Umbilical cord (tissue), 1 donor: ENCODE measurements at regions not wholly inside any gene's neighbourhood (a gene's known extent, or its start where the extent isn't known, plus 50 kb on each side); places are given as distances from the start of the nearest gene placed in this dataset.

Source experiments
- DNase-seq: peaks from one replicate; pipeline ENCODE4 v3.0.0-alpha.2; 2015; ENCODE audit warnings: low spot score

- DNase-seq, result no peak
Measured at GRCh38 chr5:148012801-148013200, 51.0 kb upstream of the SPINK5 start.

GRCh38 chr5:148011398-148012137 is 52.2 kb upstream of the SPINK5 start:
- peak; percentile 31 for DNase-seq

- DNase-seq, result no peak
Measured at GRCh38 chr5:148005788-148006520, 57.8 kb upstream of the SPINK5 start.

- DNase-seq, result no peak
Measured at GRCh38 chr5:148003226-148003625, 60.6 kb upstream of the SPINK5 start.

GRCh38 chr5:148002451-148002850 is 61.3 kb upstream of the SPINK5 start:
- DNase-seq, result no peak

GRCh38 chr5:148000036-148000435 is 63.7 kb upstream of the SPINK5 start:
- no peak for DNase-seq

- DNase-seq, result no peak
Measured at GRCh38 chr5:147998704-147999103, 65.1 kb upstream of the SPINK5 start.

- DNase-seq, result no peak
Measured at GRCh38 chr5:147997486-147997885, 66.3 kb upstream of the SPINK5 start.

- no peak for DNase-seq
Measured at GRCh38 chr5:147996379-147996778, 67.4 kb upstream of the SPINK5 start.

GRCh38 chr5:147995846-147996245 is 67.9 kb upstream of the SPINK5 start:
- no peak for DNase-seq

GRCh38 chr5:147989994-147990393 is 73.8 kb upstream of the SPINK5 start:
- DNase-seq, result no peak

- no peak for DNase-seq
Measured at GRCh38 chr5:147989239-147989638, 74.5 kb upstream of the SPINK5 start.

- DNase-seq, result no peak
Measured at GRCh38 chr5:147986134-147986757, 77.5 kb upstream of the SPINK5 start.

- DNase-seq, result peak; percentile 11
Measured at GRCh38 chr5:147985608-147986007, 78.2 kb upstream of the SPINK5 start.

- DNase-seq, result no peak
Measured at GRCh38 chr5:147983742-147984141, 77.4 kb upstream of the C5orf46 start.

- DNase-seq, result no peak
Measured at GRCh38 chr5:147981074-147981473, 74.7 kb upstream of the C5orf46 start.

- no peak for DNase-seq
Measured at GRCh38 chr5:147979761-147980160, 73.4 kb upstream of the C5orf46 start.

- DNase-seq, result no peak
Measured at GRCh38 chr5:147972076-147972840, 65.9 kb upstream of the C5orf46 start.

- DNase-seq, result no peak
Measured at GRCh38 chr5:147971472-147971871, 65.1 kb upstream of the C5orf46 start.

- DNase-seq, result no peak
Measured at GRCh38 chr5:147968855-147969254, 62.5 kb upstream of the C5orf46 start.

GRCh38 chr5:147966829-147967228 is 60.5 kb upstream of the C5orf46 start:
- DNase-seq, result no peak

- DNase-seq, result no peak
Measured at GRCh38 chr5:147966326-147966725, 60.0 kb upstream of the C5orf46 start.
